ENCODE measurements at regions not wholly inside any gene's neighbourhood (a gene's known extent, or its start where the extent isn't known, plus 50 kb on each side); places are given as distances from the start of the nearest gene placed in this dataset.

GRCh38 chr13:23955064-23955463 lies 57.8 kb upstream of the C1QTNF9B start:
- DNase-seq (ENCODE audit: low read depth) = no peak
- TF ChIP-seq, protein P1, sequence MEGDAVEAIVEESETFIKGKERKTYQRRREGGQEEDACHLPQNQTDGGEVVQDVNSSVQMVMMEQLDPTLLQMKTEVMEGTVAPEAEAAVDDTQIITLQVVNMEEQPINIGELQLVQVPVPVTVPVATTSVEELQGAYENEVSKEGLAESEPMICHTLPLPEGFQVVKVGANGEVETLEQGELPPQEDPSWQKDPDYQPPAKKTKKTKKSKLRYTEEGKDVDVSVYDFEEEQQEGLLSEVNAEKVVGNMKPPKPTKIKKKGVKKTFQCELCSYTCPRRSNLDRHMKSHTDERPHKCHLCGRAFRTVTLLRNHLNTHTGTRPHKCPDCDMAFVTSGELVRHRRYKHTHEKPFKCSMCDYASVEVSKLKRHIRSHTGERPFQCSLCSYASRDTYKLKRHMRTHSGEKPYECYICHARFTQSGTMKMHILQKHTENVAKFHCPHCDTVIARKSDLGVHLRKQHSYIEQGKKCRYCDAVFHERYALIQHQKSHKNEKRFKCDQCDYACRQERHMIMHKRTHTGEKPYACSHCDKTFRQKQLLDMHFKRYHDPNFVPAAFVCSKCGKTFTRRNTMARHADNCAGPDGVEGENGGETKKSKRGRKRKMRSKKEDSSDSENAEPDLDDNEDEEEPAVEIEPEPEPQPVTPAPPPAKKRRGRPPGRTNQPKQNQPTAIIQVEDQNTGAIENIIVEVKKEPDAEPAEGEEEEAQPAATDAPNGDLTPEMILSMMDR (IDR thresholded peaks at IDR 0.05; ENCODE audit: low read length, missing control alignments) = no peak
- no peak overlapping the region for H3K4me3 ChIP-seq (replicated peaks; ENCODE audit: low read depth, low read length)

DNA sequence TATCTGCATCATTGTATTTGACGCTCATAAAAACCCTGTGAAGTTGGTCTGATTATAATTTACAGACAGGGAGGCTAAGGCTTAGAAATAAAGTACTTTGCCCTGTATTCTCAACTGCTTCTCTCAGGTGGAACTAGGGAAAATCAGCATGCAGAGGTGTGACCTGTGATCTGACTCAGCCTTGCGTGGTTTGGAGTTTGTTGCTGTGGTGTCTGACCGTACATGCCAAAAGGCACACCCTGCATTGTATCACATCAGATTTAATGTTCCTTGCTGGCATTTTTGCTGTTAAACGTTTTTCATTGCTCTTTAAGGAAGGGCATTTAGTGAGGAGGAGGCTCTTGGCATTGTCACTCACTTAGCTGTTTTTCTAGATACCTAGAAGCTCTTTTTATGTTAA lies 58.8 kb upstream of the C1QTNF9B start:
- TF ChIP-seq, protein P1 (IDR thresholded peaks at IDR 0.05; ENCODE audit: low read length, missing control alignments) = no peak
- peak; percentile 41 for DNase-seq (ENCODE audit: low read depth)
- H3K4me3 ChIP-seq (replicated peaks; ENCODE audit: low read depth, low read length) = no peak overlapping the region

GRCh38 chr13:23957981-23958380 lies 60.7 kb upstream of the C1QTNF9B start:
- TF ChIP-seq, protein P1 (IDR thresholded peaks at IDR 0.05; ENCODE audit: low read length, missing control alignments) = no peak
- DNase-seq (ENCODE audit: low read depth) = no peak
- H3K4me3 ChIP-seq (replicated peaks; ENCODE audit: low read depth, low read length) = no peak overlapping the region

GRCh38 chr13:23959231-23959862 lies 62.0 kb upstream of the C1QTNF9B start:
- DNase-seq (ENCODE audit: low read depth) = peak; percentile 17
- no peak overlapping the region for H3K4me3 ChIP-seq (replicated peaks; ENCODE audit: low read depth, low read length)
- TF ChIP-seq, protein P1 (IDR thresholded peaks at IDR 0.05; ENCODE audit: low read length, missing control alignments) = no peak

DNA sequence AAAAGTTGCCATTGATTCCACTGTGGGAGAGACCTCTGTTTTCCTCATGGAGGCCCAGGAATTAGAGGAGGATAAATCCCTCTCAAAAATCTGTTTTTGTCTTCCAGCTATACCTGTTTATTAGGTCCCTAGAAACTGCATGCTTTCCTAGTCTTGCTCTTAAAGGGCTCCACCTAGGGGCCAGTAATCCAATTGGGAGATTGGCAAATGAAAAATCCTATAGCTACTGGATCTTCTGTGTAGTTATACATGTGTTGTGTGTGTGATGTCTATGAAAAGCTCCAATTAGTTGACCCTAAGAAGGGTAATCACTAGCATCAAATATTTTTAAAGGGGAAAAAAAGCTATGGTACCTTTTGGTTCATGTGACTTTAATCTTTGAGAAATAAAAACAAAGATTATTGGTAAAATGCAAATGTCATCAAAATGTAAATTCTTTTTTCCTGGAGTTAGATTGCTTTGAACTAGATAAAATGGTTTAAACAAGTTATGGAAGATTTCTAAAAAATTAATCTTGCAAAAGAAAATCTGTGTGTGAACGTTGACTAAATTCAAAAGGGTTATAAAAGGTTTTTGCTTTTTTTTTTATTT lies 63.4 kb upstream of the C1QTNF9B start:
- TF ChIP-seq, protein P1 (IDR thresholded peaks at IDR 0.05; ENCODE audit: low read length, missing control alignments) = peak; percentile 94
- no peak overlapping the region for H3K4me3 ChIP-seq (replicated peaks; ENCODE audit: low read depth, low read length)
- DNase-seq (ENCODE audit: low read depth) = peak; percentile 66

- H3K4me3 ChIP-seq (replicated peaks; ENCODE audit: low read depth, low read length) = no peak overlapping the region
- TF ChIP-seq, protein P1 (IDR thresholded peaks at IDR 0.05; ENCODE audit: low read length, missing control alignments) = no peak
- no peak for DNase-seq (ENCODE audit: low read depth)
These were observed 66.1 kb upstream of the C1QTNF9B start for GRCh38 chr13:23963184-23963931.
